GM23248 (cell line): ENCODE measurements at regions not wholly inside any gene's neighbourhood (a gene's known extent, or its start where the extent isn't known, plus 50 kb on each side); places are given as distances from the start of the nearest gene placed in this dataset.

Experiments
- DNase-seq: peaks from one replicate; pipeline ENCODE4 v3.0.0-alpha.2; 2015
- H2AFZ ChIP-seq: fragments of 200-600 bp; sonication (generic); 2 replicates; pipeline ENCODE4 v1.6.1; 2016; ENCODE audit warnings: antibody characterized with exemption
- H3F3A ChIP-seq: fragments of 200-600 bp; sonication (generic); 2 replicates; pipeline ENCODE4 v1.6.1; 2016; ENCODE audit warnings: mild to moderate bottlenecking, antibody characterized with exemption, mixed run types; ENCODE audit not compliant: insufficient read depth
- H3K27ac ChIP-seq: fragments of 200-600 bp; sonication (generic); 2 replicates; pipeline ENCODE4 v1.5.1; 2016; ENCODE audit warnings: mild to moderate bottlenecking
- H3K27me3 ChIP-seq: fragments of 200-600 bp; sonication (generic); replicated peaks from 2 replicates; pipeline ENCODE4 v1.6.1; 2016; ENCODE audit warnings: mild to moderate bottlenecking; ENCODE audit not compliant: insufficient read depth
- H3K36me3 ChIP-seq: fragments of 200-600 bp; sonication (generic); 2 replicates; pipeline ENCODE4 v1.6.1; 2016; ENCODE audit warnings: low read depth, mild to moderate bottlenecking
- H3K4me1 ChIP-seq: fragments of 200-600 bp; sonication (generic); 2 replicates; pipeline ENCODE4 v1.6.1; 2016; ENCODE audit warnings: mild to moderate bottlenecking; ENCODE audit not compliant: insufficient read depth
- H3K4me2 ChIP-seq: fragments of 200-600 bp; sonication (generic); one replicate; pipeline ENCODE4 v1.6.1; 2016; ENCODE audit warnings: mild to moderate bottlenecking; ENCODE audit not compliant: unreplicated experiment
- H3K4me3 ChIP-seq: fragments of 200-600 bp; sonication (generic); 2 replicates; pipeline ENCODE4 v1.5.1; 2016; ENCODE audit warnings: mild to moderate bottlenecking
- H3K79me2 ChIP-seq: fragments of 200-600 bp; sonication (generic); 2 replicates; pipeline ENCODE4 v1.6.1; 2016; ENCODE audit warnings: mild to moderate bottlenecking; ENCODE audit not compliant: insufficient read depth
- H3K9ac ChIP-seq: fragments of 200-600 bp; sonication (generic); 2 replicates; pipeline ENCODE4 v1.6.1; 2016; ENCODE audit warnings: mild to moderate bottlenecking
- H3K9me2 ChIP-seq: fragments of 200-600 bp; sonication (generic); 2 replicates; pipeline ENCODE4 v1.6.1; 2016; ENCODE audit warnings: mixed run types, mild to moderate bottlenecking, moderate library complexity; ENCODE audit not compliant: insufficient read depth
- H3K9me3 ChIP-seq: fragments of 200-600 bp; sonication (generic); one replicate; pipeline ENCODE4 v1.6.1; 2017; ENCODE audit warnings: low read depth
- H4K20me1 ChIP-seq: fragments of 200-600 bp; sonication (generic); 2 replicates; pipeline ENCODE4 v1.6.0; 2016; ENCODE audit not compliant: insufficient read depth
- EZH2 ChIP-seq: fragments of 200-600 bp; sonication (generic); IDR thresholded peaks from 2 replicates; pipeline ENCODE4 v1.6.1; 2018; ENCODE audit warnings: antibody characterized with exemption, mild to moderate bottlenecking; ENCODE audit not compliant: insufficient read depth, poor library complexity, severe bottlenecking
- EZH2phosphoT487 ChIP-seq: fragments of 200-600 bp; sonication (generic); IDR thresholded peaks from 2 replicates; pipeline ENCODE4 v1.6.1; 2018; ENCODE audit warnings: antibody characterized with exemption, moderate library complexity, mild to moderate bottlenecking, low read depth; ENCODE audit not compliant: insufficient read depth
- WGBS, 2 experiments: methylation state at CpG; one replicate each; pipeline ENCODE4 v1.1.6; 2015 to 2017; ENCODE audit warnings: low lambda C conversion rate in 2 of 2, low coverage in 1 of 2; ENCODE audit errors: missing lambda C conversion rate in 2 of 2; 5-methylcytosine and 5-hydroxymethylcytosine counted together
- in situ Hi-C: fragments of 300-500 bp; cut with MboI; formaldehyde crosslinking; loops from 2 replicates; pipeline ENCODE4 v1.15.0; 2020

DNA sequence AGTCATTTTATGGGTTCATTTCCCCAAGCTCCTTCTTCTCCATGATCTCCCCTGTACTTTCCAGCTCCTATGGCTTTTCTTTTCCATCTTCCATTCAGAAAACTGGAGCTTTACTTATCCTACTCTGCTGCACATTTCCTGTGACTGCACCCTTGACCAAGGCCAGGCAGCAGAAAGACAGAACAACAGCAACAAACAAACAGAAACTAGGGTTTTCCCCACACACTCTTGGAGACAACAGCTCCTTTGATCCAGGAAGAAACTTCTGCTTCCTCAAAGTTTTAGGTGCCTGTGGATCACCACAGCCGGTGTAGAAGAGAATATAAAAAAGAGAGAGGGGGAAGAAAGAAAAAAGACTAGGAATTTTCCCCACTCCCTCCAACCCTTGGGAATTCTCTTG is 342.3 kb upstream of the CFAP20DC start:
- no peak overlapping the region for H2AFZ ChIP-seq
- no peaks in the 10 kb centered on the region for H3K4me1 ChIP-seq
- H3K36me3 ChIP-seq = no peaks in the 10 kb centered on the region
- in situ Hi-C loops = no loop called here
- no peak overlapping the region for H3K4me3 ChIP-seq
- H3K9me3 ChIP-seq = no peaks in the 10 kb centered on the region
- no peaks in the 10 kb centered on the region for H4K20me1 ChIP-seq
- H3K79me2 ChIP-seq = no peaks in the 10 kb centered on the region
- H3F3A ChIP-seq = no peaks in the 10 kb centered on the region
- no peak overlapping the region for H3K4me2 ChIP-seq
- TF ChIP-seq EZH2phosphoT487 (no peak), EZH2 (no peak)
- no peak overlapping the region for H3K27ac ChIP-seq
- WGBS, 2 experiments = 77 to 92% methylated on average over 1 of the region's 1 CpG
- no peak overlapping the region for H3K9ac ChIP-seq
- no peaks in the 10 kb centered on the region for H3K27me3 ChIP-seq
- no peak for DNase-seq
- no peaks in the 10 kb centered on the region for H3K9me2 ChIP-seq

DNA sequence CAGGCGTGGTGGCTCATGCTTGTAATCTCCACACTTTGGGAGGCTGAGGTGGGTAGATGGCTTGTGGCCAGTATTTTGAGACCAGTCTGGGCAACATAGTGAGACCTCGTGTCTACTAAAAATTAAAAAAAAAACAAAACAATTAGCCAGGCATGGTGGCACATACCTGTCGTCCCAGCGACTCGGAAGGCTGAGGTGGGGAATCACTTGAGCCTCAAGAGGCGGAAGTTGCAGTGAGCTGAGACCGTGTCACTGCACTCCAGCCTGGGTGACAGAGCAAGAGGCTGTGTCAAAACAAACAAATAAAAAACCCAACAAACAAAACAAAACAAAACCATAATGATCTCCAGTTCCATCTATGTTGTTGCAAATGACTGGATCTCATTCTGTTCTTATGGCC is 341.3 kb upstream of the CFAP20DC start:
- no peaks in the 10 kb centered on the region for H3K9me2 ChIP-seq
- TF ChIP-seq EZH2 = no peak
- no peak for TF ChIP-seq EZH2phosphoT487
- no peak overlapping the region for H3K4me3 ChIP-seq
- H3K4me1 ChIP-seq = no peaks in the 10 kb centered on the region
- no peak overlapping the region for H3K4me2 ChIP-seq
- in situ Hi-C loops = no loop called here
- H3K79me2 ChIP-seq = no peaks in the 10 kb centered on the region
- no peak overlapping the region for H2AFZ ChIP-seq
- H3K9me3 ChIP-seq = no peaks in the 10 kb centered on the region
- H3K36me3 ChIP-seq = no peaks in the 10 kb centered on the region
- no peak for DNase-seq
- H4K20me1 ChIP-seq = no peaks in the 10 kb centered on the region
- no peak overlapping the region for H3K9ac ChIP-seq
- 71 to 74% methylated on average over 7 of the region's 7 CpGs for WGBS, 2 experiments
- no peaks in the 10 kb centered on the region for H3F3A ChIP-seq
- no peak overlapping the region for H3K27ac ChIP-seq
- no peaks in the 10 kb centered on the region for H3K27me3 ChIP-seq

DNA sequence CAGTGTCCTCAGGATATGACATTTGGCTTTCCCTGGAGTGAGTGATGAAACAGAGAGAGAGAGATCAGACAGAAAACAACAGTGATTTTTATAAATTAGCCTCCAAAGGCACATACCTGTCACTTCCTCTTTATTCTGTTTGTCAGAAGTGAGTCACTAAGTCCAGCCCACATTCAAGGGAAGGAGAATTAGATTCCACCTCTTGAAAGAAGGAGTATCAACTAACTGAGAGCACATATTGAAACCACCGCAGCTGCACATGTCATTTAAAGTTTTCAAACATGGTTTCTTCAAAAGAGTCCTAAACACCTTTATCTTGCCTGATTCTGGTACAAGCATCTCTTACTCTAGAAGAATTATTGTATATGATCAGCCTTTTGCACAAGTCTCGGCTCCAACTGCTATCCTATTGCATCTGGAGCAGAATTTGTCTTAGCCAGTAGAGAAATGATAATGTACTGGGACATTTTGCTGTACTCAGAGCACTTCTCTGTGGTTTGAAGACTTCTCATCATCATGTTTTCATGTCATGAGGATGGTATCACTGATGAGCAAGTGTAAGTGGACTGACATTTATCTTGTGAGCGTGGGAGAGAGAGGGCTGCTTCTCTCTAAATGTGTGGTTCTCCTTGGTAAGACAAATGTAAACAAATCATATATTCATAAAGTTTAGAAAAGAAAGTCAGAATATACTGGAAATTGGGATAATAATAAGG is 338.9 kb upstream of the CFAP20DC start:
- Histone ChIP-seq H3K9me2 (no peaks in the 10 kb centered on the region), H3K36me3 (no peaks in the 10 kb centered on the region), H3K4me3 (no peak overlapping the region), H3K9me3 (no peaks in the 10 kb centered on the region), H3K79me2 (no peaks in the 10 kb centered on the region), H3K4me1 (no peaks in the 10 kb centered on the region), H3K9ac (no peak overlapping the region), H4K20me1 (no peaks in the 10 kb centered on the region), H3K27me3 (no peaks in the 10 kb centered on the region), H3K27ac (no peak overlapping the region), H2AFZ (no peak overlapping the region), H3K4me2 (no peak overlapping the region), H3F3A (no peaks in the 10 kb centered on the region)
- TF ChIP-seq EZH2phosphoT487 (no peak), EZH2 (no peak)
- in situ Hi-C loops = no loop called here
- WGBS, 2 experiments = 62 to 63% methylated on average over 3 of the region's 3 CpGs
- peak; percentile 20 for DNase-seq

DNA sequence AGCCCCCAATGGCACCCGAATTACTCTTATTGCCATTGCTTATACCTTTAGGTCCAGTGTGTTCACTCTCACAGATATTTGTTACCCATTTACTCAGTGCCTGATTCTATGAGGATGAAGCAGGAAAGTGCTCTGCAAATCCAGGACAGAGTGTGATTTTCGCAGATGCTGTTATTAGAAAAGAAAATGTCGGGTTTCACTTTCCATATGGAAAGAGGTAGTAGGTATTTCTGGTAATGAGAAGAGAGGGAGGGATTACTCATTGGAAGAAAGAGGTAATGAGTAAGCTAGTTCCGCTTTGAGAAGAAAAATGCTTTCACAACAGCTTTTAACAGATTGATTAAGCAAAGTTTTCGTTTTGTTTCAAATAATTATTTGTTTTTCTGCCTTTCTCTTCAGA is 336.3 kb upstream of the CFAP20DC start:
- no peaks in the 10 kb centered on the region for H3K4me1 ChIP-seq
- no peak overlapping the region for H3K4me2 ChIP-seq
- H3K4me3 ChIP-seq = no peak overlapping the region
- no peaks in the 10 kb centered on the region for H3K79me2 ChIP-seq
- no peak overlapping the region for H2AFZ ChIP-seq
- H3F3A ChIP-seq = no peaks in the 10 kb centered on the region
- no peaks in the 10 kb centered on the region for H4K20me1 ChIP-seq
- DNase-seq = peak; percentile 24
- H3K27ac ChIP-seq = no peak overlapping the region
- in situ Hi-C loops = no loop called here
- no peak overlapping the region for H3K9ac ChIP-seq
- no peaks in the 10 kb centered on the region for H3K27me3 ChIP-seq
- WGBS, 2 experiments = 66 to 71% methylated on average over 5 of the region's 5 CpGs
- H3K36me3 ChIP-seq = no peaks in the 10 kb centered on the region
- H3K9me3 ChIP-seq = no peaks in the 10 kb centered on the region
- TF ChIP-seq EZH2phosphoT487 = no peak
- TF ChIP-seq EZH2 = no peak
- no peaks in the 10 kb centered on the region for H3K9me2 ChIP-seq
